ENCODE measurements at regions not wholly inside any gene's neighbourhood (a gene's known extent, or its start where the extent isn't known, plus 50 kb on each side); places are given as distances from the start of the nearest gene placed in this dataset.

DNA sequence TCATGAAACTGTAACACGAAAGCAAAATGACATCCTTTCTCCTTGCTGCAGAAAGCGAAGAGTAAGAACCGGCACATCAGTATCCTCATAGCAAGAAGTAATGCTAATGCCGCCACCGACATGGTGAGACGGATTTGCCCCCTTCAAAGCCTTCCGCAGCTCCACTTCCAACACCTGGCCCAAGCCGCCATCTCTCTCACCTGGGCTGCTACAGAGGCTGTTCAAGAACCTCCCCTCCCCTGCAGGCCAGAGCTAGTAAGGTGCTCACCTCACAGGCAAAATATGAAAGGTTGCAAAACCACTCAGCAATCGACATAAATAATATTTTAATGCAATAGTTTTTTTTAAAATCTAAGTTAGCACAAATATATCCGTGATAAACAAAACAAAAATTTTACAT lies 123.9 kb upstream of the FRMD4A start:
- TF ChIP-seq, protein P1, sequence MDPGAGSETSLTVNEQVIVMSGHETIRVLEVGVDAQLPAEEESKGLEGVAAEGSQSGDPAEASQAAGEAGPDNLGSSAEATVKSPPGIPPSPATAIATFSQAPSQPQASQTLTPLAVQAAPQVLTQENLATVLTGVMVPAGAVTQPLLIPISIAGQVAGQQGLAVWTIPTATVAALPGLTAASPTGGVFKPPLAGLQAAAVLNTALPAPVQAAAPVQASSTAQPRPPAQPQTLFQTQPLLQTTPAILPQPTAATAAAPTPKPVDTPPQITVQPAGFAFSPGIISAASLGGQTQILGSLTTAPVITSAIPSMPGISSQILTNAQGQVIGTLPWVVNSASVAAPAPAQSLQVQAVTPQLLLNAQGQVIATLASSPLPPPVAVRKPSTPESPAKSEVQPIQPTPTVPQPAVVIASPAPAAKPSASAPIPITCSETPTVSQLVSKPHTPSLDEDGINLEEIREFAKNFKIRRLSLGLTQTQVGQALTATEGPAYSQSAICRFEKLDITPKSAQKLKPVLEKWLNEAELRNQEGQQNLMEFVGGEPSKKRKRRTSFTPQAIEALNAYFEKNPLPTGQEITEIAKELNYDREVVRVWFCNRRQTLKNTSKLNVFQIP (CRISPR knock-in tag; IDR thresholded peaks at IDR 0.05; ENCODE audit: borderline replicate concordance, low read depth): no peak
- TF ChIP-seq, protein P2, sequence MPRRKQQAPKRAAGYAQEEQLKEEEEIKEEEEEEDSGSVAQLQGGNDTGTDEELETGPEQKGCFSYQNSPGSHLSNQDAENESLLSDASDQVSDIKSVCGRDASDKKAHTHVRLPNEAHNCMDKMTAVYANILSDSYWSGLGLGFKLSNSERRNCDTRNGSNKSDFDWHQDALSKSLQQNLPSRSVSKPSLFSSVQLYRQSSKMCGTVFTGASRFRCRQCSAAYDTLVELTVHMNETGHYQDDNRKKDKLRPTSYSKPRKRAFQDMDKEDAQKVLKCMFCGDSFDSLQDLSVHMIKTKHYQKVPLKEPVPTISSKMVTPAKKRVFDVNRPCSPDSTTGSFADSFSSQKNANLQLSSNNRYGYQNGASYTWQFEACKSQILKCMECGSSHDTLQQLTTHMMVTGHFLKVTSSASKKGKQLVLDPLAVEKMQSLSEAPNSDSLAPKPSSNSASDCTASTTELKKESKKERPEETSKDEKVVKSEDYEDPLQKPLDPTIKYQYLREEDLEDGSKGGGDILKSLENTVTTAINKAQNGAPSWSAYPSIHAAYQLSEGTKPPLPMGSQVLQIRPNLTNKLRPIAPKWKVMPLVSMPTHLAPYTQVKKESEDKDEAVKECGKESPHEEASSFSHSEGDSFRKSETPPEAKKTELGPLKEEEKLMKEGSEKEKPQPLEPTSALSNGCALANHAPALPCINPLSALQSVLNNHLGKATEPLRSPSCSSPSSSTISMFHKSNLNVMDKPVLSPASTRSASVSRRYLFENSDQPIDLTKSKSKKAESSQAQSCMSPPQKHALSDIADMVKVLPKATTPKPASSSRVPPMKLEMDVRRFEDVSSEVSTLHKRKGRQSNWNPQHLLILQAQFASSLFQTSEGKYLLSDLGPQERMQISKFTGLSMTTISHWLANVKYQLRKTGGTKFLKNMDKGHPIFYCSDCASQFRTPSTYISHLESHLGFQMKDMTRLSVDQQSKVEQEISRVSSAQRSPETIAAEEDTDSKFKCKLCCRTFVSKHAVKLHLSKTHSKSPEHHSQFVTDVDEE (CRISPR knock-in tag; IDR thresholded peaks at IDR 0.05): no peak
- TF ChIP-seq PPARA (CRISPR knock-in tag; IDR thresholded peaks at IDR 0.05; ENCODE audit: borderline replicate concordance) (no peak), BACH2 (CRISPR knock-in tag; IDR thresholded peaks at IDR 0.05; ENCODE audit: borderline replicate concordance) (no peak), SNAI2 (CRISPR knock-in tag; IDR thresholded peaks at IDR 0.05) (no peak), TOX (CRISPR knock-in tag; IDR thresholded peaks at IDR 0.05; ENCODE audit: borderline replicate concordance) (no peak), GLIS3 (CRISPR knock-in tag; IDR thresholded peaks at IDR 0.05) (no peak), CSDC2 (CRISPR knock-in tag; IDR thresholded peaks at IDR 0.05) (no peak)
- TF ChIP-seq, protein P3, sequence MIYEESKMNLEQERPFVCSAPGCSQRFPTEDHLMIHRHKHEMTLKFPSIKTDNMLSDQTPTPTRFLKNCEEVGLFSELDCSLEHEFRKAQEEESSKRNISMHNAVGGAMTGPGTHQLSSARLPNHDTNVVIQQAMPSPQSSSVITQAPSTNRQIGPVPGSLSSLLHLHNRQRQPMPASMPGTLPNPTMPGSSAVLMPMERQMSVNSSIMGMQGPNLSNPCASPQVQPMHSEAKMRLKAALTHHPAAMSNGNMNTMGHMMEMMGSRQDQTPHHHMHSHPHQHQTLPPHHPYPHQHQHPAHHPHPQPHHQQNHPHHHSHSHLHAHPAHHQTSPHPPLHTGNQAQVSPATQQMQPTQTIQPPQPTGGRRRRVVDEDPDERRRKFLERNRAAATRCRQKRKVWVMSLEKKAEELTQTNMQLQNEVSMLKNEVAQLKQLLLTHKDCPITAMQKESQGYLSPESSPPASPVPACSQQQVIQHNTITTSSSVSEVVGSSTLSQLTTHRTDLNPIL (CRISPR knock-in tag; IDR thresholded peaks at IDR 0.05; ENCODE audit: low read depth): no peak
- no peak for ATAC-seq

DNA sequence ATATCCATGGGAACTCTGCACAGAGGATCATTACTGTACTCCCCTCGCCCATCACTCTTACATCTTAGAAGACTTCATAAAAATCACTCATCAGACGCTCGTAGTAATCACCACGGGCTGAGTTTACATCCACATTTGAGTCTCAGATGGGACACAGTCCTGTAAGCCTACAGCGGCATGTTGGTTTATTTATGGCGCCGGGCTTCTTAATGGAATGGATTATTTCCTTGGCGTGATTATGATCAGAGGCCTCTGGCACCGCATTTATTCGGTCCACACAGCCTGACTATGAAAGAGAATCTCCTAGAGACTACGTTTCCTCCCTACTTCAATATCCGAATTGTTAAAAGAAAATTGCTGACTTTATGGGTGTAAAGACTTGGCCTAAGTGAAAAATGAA lies 123.5 kb upstream of the FRMD4A start:
- ATAC-seq: no peak
- TF ChIP-seq, protein P1 (CRISPR knock-in tag; IDR thresholded peaks at IDR 0.05; ENCODE audit: borderline replicate concordance, low read depth): no peak
- TF ChIP-seq PPARA (CRISPR knock-in tag; IDR thresholded peaks at IDR 0.05; ENCODE audit: borderline replicate concordance): no peak
- TF ChIP-seq SNAI2 (CRISPR knock-in tag; IDR thresholded peaks at IDR 0.05): no peak
- no peak for TF ChIP-seq ZNF8 (CRISPR knock-in tag; IDR thresholded peaks at IDR 0.05)
- TF ChIP-seq RARB (CRISPR knock-in tag; IDR thresholded peaks at IDR 0.05): no peak
- TF ChIP-seq ZFP3 (CRISPR knock-in tag; IDR thresholded peaks at IDR 0.05): no peak
- TF ChIP-seq TCF4 (CRISPR knock-in tag; IDR thresholded peaks at IDR 0.05; ENCODE audit: borderline replicate concordance): no peak
- no peak for TF ChIP-seq ZFP30 (CRISPR knock-in tag; IDR thresholded peaks at IDR 0.05)
- TF ChIP-seq ZC3H10 (CRISPR knock-in tag; IDR thresholded peaks at IDR 0.05): no peak
- no peak for TF ChIP-seq GLIS3 (CRISPR knock-in tag; IDR thresholded peaks at IDR 0.05)
- TF ChIP-seq, protein P4, sequence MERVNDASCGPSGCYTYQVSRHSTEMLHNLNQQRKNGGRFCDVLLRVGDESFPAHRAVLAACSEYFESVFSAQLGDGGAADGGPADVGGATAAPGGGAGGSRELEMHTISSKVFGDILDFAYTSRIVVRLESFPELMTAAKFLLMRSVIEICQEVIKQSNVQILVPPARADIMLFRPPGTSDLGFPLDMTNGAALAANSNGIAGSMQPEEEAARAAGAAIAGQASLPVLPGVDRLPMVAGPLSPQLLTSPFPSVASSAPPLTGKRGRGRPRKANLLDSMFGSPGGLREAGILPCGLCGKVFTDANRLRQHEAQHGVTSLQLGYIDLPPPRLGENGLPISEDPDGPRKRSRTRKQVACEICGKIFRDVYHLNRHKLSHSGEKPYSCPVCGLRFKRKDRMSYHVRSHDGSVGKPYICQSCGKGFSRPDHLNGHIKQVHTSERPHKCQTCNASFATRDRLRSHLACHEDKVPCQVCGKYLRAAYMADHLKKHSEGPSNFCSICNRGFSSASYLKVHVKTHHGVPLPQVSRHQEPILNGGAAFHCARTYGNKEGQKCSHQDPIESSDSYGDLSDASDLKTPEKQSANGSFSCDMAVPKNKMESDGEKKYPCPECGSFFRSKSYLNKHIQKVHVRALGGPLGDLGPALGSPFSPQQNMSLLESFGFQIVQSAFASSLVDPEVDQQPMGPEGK (CRISPR knock-in tag; IDR thresholded peaks at IDR 0.05; ENCODE audit: borderline replicate concordance): no peak
- TF ChIP-seq, protein P2 (CRISPR knock-in tag; IDR thresholded peaks at IDR 0.05): no peak

DNA sequence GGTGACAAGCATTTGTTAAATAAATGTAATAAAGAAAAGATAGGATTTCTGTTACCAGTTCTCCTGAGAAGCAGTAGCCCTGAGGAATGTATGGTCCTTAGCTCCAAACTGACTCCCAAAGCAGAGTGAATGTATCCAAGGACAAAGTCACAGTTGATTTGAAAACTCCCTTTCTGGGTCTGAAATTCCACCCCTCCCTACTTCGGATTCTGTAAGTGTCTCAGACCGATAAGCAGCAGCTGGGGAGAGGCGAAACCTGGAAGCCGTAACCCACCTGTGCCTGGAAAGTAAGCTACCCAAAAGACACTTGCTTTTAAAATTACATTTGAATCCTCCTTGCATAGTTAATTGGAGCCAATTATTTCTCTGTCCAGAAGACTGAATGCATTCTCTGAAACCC lies 122.9 kb upstream of the FRMD4A start:
- no peak for ATAC-seq
- TF ChIP-seq GLIS3 (CRISPR knock-in tag; IDR thresholded peaks at IDR 0.05) (no peak), OSR1 (CRISPR knock-in tag; IDR thresholded peaks at IDR 0.05) (no peak), TOX (CRISPR knock-in tag; IDR thresholded peaks at IDR 0.05; ENCODE audit: borderline replicate concordance) (no peak), ZNF70 (CRISPR knock-in tag; IDR thresholded peaks at IDR 0.05) (no peak), ESRRG (CRISPR knock-in tag; IDR thresholded peaks at IDR 0.05) (no peak), ZNF565 (CRISPR knock-in tag; conservative IDR thresholded peaks at IDR 0.05; ENCODE audit: low read depth) (no peak), ISL1 (CRISPR knock-in tag; IDR thresholded peaks at IDR 0.05) (no peak), BACH2 (CRISPR knock-in tag; IDR thresholded peaks at IDR 0.05; ENCODE audit: borderline replicate concordance) (no peak), ZFP30 (CRISPR knock-in tag; IDR thresholded peaks at IDR 0.05) (no peak)
- TF ChIP-seq, protein P2 (CRISPR knock-in tag; IDR thresholded peaks at IDR 0.05): no peak

All from SK-N-SH treated with all-trans-retinoic acid at 6 μM for 48 hours (cell line).